Dendritic cell treated with granulocyte-macrophage colony-stimulating factor and Interleukin-4, amounts not matched to agents 40 ng/mL and 50 ng/mL, for 4 days (primary cell): ENCODE measurements at regions not wholly inside any gene's neighbourhood (a gene's known extent, or its start where the extent isn't known, plus 50 kb on each side); places are given as distances from the start of the nearest gene placed in this dataset.

ENCODE experiments used
- H3K27ac Mint-ChIP-seq: one replicate; pipeline ENCODE4 v1.8.0; 2022; ENCODE audit warnings: mild to moderate bottlenecking, mixed read lengths
- H3K27me3 Mint-ChIP-seq: one replicate; pipeline ENCODE4 v1.8.0; 2022; ENCODE audit warnings: mild to moderate bottlenecking, mixed read lengths
- H3K36me3 Mint-ChIP-seq: one replicate; pipeline ENCODE4 v1.8.0; 2022; ENCODE audit warnings: low read depth, mixed read lengths
- H3K4me1 Mint-ChIP-seq: one replicate; pipeline ENCODE4 v1.8.0; 2022; ENCODE audit warnings: low read depth, mixed read lengths
- H3K4me3 Mint-ChIP-seq: one replicate; pipeline ENCODE4 v1.8.0; 2022; ENCODE audit warnings: mild to moderate bottlenecking, moderate library complexity, mixed read lengths
- H3K9me3 Mint-ChIP-seq: one replicate; pipeline ENCODE4 v1.8.0; 2022; ENCODE audit warnings: mixed read lengths
- intact Hi-C: fragments of 100-400 bp; cut with micrococcal nuclease; formaldehyde crosslinking; loops from one replicate; pipeline ENCODE4 v1.15.0; 2022

- H3K36me3 Mint-ChIP-seq: no peaks in the 10 kb centered on the region
- intact Hi-C loops: no loop called here
These were observed 582.9 kb downstream of the INSC start for GRCh38 chr11:15697437-15698236.

GRCh38 chr11:15698855-15699254, 584.1 kb downstream of the INSC start:
- Mint-ChIP-seq H3K4me1 (peaks cover 4% of the 10 kb centered on the region), H3K27ac (no peak overlapping the region), H3K4me3 (no peak overlapping the region), H3K9me3 (peaks cover 15% of the 10 kb centered on the region), H3K27me3 (peaks cover 16% of the 10 kb centered on the region), H3K36me3 (no peaks in the 10 kb centered on the region)
- intact Hi-C loops: no loop called here

More at GRCh38 chr11:15697437-15698236, 582.9 kb downstream of the INSC start:
- Mint-ChIP-seq H3K4me1 (peaks cover 4% of the 10 kb centered on the region), H3K9me3 (peaks cover 15% of the 10 kb centered on the region), H3K27me3 (peaks cover 19% of the 10 kb centered on the region), H3K4me3 (no peak overlapping the region), H3K27ac (no peak overlapping the region)

GRCh38 chr11:15699978-15700377, 585.3 kb downstream of the INSC start:
- peaks cover 4% of the 10 kb centered on the region for H3K4me1 Mint-ChIP-seq
- H3K9me3 Mint-ChIP-seq: peaks cover 20% of the 10 kb centered on the region
- peaks cover 16% of the 10 kb centered on the region for H3K27me3 Mint-ChIP-seq
- H3K27ac Mint-ChIP-seq: no peak overlapping the region
- no peak overlapping the region for H3K4me3 Mint-ChIP-seq
- no peaks in the 10 kb centered on the region for H3K36me3 Mint-ChIP-seq
- intact Hi-C loops: no loop called here

GRCh38 chr11:15700456-15700855, 585.7 kb downstream of the INSC start:
- Mint-ChIP-seq H3K36me3 (no peaks in the 10 kb centered on the region), H3K4me3 (no peak overlapping the region), H3K27me3 (peaks cover 14% of the 10 kb centered on the region), H3K27ac (no peak overlapping the region), H3K9me3 (peaks cover 25% of the 10 kb centered on the region), H3K4me1 (peaks cover 4% of the 10 kb centered on the region)
- intact Hi-C loops: no loop called here

GRCh38 chr11:15704064-15704463, 589.3 kb downstream of the INSC start:
- Mint-ChIP-seq H3K4me1 (peaks cover 20% of the 10 kb centered on the region), H3K27ac (no peak overlapping the region), H3K27me3 (peaks cover 19% of the 10 kb centered on the region), H3K36me3 (no peaks in the 10 kb centered on the region), H3K4me3 (no peak overlapping the region), H3K9me3 (peaks cover 35% of the 10 kb centered on the region)
- intact Hi-C loops: no loop called here

- Mint-ChIP-seq H3K4me3 (no peak overlapping the region), H3K27me3 (peaks cover 20% of the 10 kb centered on the region), H3K36me3 (no peaks in the 10 kb centered on the region), H3K4me1 (peaks cover 20% of the 10 kb centered on the region), H3K9me3 (peaks cover 39% of the 10 kb centered on the region), H3K27ac (no peak overlapping the region)
- intact Hi-C loops: no loop called here
These were observed 589.8 kb downstream of the INSC start for GRCh38 chr11:15704556-15704955.

GRCh38 chr11:15705891-15706290, 591.2 kb downstream of the INSC start:
- H3K27ac Mint-ChIP-seq: no peak overlapping the region
- intact Hi-C loops: no loop called here
- H3K4me1 Mint-ChIP-seq: peaks cover 20% of the 10 kb centered on the region
- peaks cover 39% of the 10 kb centered on the region for H3K9me3 Mint-ChIP-seq
- no peak overlapping the region for H3K4me3 Mint-ChIP-seq
- H3K36me3 Mint-ChIP-seq: no peaks in the 10 kb centered on the region
- H3K27me3 Mint-ChIP-seq: peaks cover 21% of the 10 kb centered on the region

GRCh38 chr11:15707194-15707593, 592.5 kb downstream of the INSC start:
- Mint-ChIP-seq H3K27me3 (peaks cover 23% of the 10 kb centered on the region), H3K4me1 (peaks cover 20% of the 10 kb centered on the region), H3K9me3 (peaks cover 31% of the 10 kb centered on the region), H3K36me3 (no peaks in the 10 kb centered on the region), H3K4me3 (no peak overlapping the region), H3K27ac (peak overlapping the region; percentile 43)
- intact Hi-C loops: no loop called here

GRCh38 chr11:15707971-15708370, 593.2 kb downstream of the INSC start:
- intact Hi-C loops: no loop called here
- H3K4me3 Mint-ChIP-seq: no peak overlapping the region

GRCh38 chr11:15710580-15711275, 596.0 kb downstream of the INSC start:
- Mint-ChIP-seq H3K4me1 (peaks cover 20% of the 10 kb centered on the region), H3K27ac (peak overlapping the region; percentile 29), H3K36me3 (no peaks in the 10 kb centered on the region), H3K9me3 (peaks cover 16% of the 10 kb centered on the region), H3K4me3 (no peak overlapping the region), H3K27me3 (peaks cover 25% of the 10 kb centered on the region)
- intact Hi-C loops: no loop called here

More at GRCh38 chr11:15707971-15708370, 593.2 kb downstream of the INSC start:
- Mint-ChIP-seq H3K36me3 (no peaks in the 10 kb centered on the region), H3K27ac (peak overlapping the region; percentile 43), H3K4me1 (peaks cover 20% of the 10 kb centered on the region), H3K9me3 (peaks cover 28% of the 10 kb centered on the region), H3K27me3 (peaks cover 25% of the 10 kb centered on the region)

GRCh38 chr11:15711311-15711710, 596.6 kb downstream of the INSC start:
- peaks cover 28% of the 10 kb centered on the region for H3K27me3 Mint-ChIP-seq
- no peak overlapping the region for H3K4me3 Mint-ChIP-seq
- intact Hi-C loops: no loop called here
- peaks cover 20% of the 10 kb centered on the region for H3K4me1 Mint-ChIP-seq
- no peaks in the 10 kb centered on the region for H3K36me3 Mint-ChIP-seq
- peaks cover 16% of the 10 kb centered on the region for H3K9me3 Mint-ChIP-seq
- H3K27ac Mint-ChIP-seq: peak overlapping the region; percentile 29

- intact Hi-C loops: no loop called here
- Mint-ChIP-seq H3K4me3 (no peak overlapping the region), H3K27me3 (peaks cover 36% of the 10 kb centered on the region), H3K36me3 (no peaks in the 10 kb centered on the region), H3K9me3 (no peaks in the 10 kb centered on the region), H3K4me1 (no peaks in the 10 kb centered on the region), H3K27ac (no peak overlapping the region)
These were observed 600.1 kb downstream of the INSC start for GRCh38 chr11:15714641-15715399.

- H3K4me1 Mint-ChIP-seq: peaks cover 5% of the 10 kb centered on the region
- H3K36me3 Mint-ChIP-seq: no peaks in the 10 kb centered on the region
- no peaks in the 10 kb centered on the region for H3K9me3 Mint-ChIP-seq
- no peak overlapping the region for H3K4me3 Mint-ChIP-seq
- intact Hi-C loops: no loop called here
- H3K27ac Mint-ChIP-seq: no peak overlapping the region
- peaks cover 36% of the 10 kb centered on the region for H3K27me3 Mint-ChIP-seq
These were observed 601.8 kb downstream of the INSC start for GRCh38 chr11:15716550-15716949.

- Mint-ChIP-seq H3K4me1 (peaks cover 18% of the 10 kb centered on the region), H3K4me3 (no peak overlapping the region), H3K36me3 (no peaks in the 10 kb centered on the region)
These were observed 605.7 kb downstream of the INSC start for GRCh38 chr11:15720460-15720859.

More at GRCh38 chr11:15720460-15720859, 605.7 kb downstream of the INSC start:
- Mint-ChIP-seq H3K27ac (peak overlapping the region; percentile 6), H3K27me3 (peaks cover 37% of the 10 kb centered on the region), H3K9me3 (no peaks in the 10 kb centered on the region)
- intact Hi-C loops: no loop called here
